C4-2B (cell line): ENCODE measurements at regions not wholly inside any gene's neighbourhood (a gene's known extent, or its start where the extent isn't known, plus 50 kb on each side); places are given as distances from the start of the nearest gene placed in this dataset.

ENCODE experiments used
- ZFX ChIP-seq: fragments of 450-650 bp; IDR thresholded peaks from 2 replicates; pipeline ENCODE4 v1.6.1; 2017
- TF ChIP-seq, protein P1 (sequence below): fragments of 450-650 bp; conservative IDR thresholded peaks from 2 replicates; pipeline ENCODE4 v1.5.1; 2017; ENCODE audit warnings: mild to moderate bottlenecking

DNA sequence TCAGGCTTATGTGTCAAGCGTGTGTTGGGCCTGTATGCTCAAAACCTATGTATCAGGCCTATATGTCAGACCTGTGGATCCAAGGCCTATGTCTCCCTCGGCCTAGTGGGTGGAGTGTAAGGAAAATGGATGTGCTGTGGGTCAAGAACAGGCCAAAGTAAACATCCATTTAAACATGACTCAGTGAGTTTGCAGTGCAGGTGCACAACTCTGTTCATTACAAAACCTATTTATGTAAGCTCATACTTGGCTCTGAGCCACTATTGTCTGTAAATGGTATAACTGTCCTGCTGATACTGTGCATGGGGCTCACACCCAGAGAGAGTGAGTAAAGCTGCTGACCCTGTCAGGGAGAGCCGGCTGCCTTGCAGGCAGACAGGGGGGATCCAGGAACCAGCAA is 249.7 kb upstream of the AVPR1A start:
- TF ChIP-seq, protein P1, sequence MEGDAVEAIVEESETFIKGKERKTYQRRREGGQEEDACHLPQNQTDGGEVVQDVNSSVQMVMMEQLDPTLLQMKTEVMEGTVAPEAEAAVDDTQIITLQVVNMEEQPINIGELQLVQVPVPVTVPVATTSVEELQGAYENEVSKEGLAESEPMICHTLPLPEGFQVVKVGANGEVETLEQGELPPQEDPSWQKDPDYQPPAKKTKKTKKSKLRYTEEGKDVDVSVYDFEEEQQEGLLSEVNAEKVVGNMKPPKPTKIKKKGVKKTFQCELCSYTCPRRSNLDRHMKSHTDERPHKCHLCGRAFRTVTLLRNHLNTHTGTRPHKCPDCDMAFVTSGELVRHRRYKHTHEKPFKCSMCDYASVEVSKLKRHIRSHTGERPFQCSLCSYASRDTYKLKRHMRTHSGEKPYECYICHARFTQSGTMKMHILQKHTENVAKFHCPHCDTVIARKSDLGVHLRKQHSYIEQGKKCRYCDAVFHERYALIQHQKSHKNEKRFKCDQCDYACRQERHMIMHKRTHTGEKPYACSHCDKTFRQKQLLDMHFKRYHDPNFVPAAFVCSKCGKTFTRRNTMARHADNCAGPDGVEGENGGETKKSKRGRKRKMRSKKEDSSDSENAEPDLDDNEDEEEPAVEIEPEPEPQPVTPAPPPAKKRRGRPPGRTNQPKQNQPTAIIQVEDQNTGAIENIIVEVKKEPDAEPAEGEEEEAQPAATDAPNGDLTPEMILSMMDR, result no peak
- no peak for TF ChIP-seq ZFX
